GM20000 (cell line): ENCODE measurements at regions not wholly inside any gene's neighbourhood (a gene's known extent, or its start where the extent isn't known, plus 50 kb on each side); places are given as distances from the start of the nearest gene placed in this dataset.

Experiments used
- DNase-seq: peaks from one replicate; pipeline ENCODE4 v3.0.0; 2012; ENCODE audit warnings: low spot score
- TF ChIP-seq, protein P1 (sequence below): IDR thresholded peaks from 2 replicates; pipeline ENCODE4 v1.5.1; 2012; ENCODE audit warnings: mild to moderate bottlenecking, control low read depth; ENCODE audit errors: extremely low read depth, missing control alignments

DNA sequence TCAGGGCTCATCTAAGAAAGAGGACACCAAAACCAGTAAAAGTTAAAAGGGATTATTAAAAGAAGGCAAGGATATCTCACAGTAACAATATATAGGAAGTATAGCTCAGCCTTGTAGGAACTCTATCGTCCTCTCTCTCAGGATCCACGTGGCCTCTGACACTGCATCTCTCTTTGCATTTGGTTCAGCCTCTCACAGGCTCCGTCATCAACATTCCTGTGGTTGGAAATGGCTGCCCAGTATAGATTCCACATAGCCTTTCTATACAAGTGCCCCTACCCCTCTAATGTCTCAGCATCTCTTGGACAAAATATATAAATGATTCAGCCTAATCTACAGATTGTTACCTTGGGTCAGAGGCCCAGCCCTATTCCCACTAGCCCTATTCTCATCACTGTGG, 101.3 kb upstream of the DBX1 start:
- DNase-seq, result no peak
- TF ChIP-seq, protein P1, sequence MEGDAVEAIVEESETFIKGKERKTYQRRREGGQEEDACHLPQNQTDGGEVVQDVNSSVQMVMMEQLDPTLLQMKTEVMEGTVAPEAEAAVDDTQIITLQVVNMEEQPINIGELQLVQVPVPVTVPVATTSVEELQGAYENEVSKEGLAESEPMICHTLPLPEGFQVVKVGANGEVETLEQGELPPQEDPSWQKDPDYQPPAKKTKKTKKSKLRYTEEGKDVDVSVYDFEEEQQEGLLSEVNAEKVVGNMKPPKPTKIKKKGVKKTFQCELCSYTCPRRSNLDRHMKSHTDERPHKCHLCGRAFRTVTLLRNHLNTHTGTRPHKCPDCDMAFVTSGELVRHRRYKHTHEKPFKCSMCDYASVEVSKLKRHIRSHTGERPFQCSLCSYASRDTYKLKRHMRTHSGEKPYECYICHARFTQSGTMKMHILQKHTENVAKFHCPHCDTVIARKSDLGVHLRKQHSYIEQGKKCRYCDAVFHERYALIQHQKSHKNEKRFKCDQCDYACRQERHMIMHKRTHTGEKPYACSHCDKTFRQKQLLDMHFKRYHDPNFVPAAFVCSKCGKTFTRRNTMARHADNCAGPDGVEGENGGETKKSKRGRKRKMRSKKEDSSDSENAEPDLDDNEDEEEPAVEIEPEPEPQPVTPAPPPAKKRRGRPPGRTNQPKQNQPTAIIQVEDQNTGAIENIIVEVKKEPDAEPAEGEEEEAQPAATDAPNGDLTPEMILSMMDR, result no peak

DNA sequence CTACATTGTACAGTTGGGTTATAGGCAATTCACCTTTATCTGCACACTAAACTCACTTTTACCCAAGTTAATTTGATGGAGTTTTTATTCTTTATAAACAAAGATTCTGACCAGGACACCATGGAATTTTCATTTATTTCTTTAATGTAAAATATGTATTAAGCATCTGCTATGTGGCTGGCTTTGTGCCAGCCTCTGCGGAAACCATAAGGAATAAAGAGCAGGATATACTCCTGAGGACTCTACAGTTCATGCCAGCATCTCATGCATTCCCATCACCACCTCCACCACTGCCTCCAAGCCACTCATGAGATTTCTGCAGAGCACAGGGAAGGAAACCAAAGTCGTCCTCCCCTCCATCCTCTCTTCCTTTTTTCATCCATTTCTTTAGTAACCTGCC, 100.0 kb upstream of the DBX1 start:
- no peak for DNase-seq
- TF ChIP-seq, protein P1, result no peak

DNA sequence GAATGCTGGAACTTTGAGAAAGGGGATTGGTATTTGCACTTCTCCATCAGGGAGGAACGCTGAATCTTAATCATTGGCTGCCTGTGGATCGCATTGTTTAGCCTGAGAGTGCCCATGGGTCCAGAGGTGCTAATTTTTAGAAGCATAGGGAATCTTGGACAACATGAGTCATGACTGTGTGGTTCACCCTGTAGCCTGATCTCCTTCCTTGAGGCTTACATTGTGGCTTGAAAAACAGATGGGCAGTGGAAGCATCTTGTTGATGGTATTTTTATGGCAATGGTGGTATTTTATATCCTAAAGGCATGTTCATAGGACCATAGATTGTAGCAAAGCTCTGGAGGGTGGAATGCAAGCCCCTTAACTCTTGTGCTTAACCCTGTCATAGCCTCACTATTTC, 99.2 kb upstream of the DBX1 start:
- TF ChIP-seq, protein P1, result no peak
- DNase-seq, result no peak

DNA sequence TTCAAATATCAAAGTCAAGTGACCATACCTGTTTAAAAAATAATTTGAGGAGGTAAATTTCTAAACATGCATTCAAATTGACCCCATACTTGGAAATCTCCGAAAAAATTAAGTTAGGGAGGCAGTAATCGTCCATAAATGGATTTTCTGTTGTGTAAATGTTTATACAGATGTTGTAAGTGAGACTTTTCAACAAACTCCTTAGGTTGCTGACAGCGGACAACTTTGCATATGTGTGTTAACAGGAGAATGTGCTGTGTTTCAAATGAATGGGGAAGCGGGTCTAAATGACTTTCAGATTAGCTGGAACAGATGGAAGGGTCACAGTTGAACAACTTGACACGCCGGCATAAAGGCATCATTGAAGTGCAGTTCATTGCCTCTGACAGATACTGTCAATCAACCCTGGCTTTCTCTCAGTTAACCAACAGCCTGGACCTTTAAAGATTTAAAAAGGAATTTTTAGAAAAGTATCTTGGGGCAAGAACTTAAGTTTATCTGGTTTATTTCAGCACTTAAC, 98.2 kb upstream of the DBX1 start:
- TF ChIP-seq, protein P1, result no peak
- DNase-seq, result no peak

DNA sequence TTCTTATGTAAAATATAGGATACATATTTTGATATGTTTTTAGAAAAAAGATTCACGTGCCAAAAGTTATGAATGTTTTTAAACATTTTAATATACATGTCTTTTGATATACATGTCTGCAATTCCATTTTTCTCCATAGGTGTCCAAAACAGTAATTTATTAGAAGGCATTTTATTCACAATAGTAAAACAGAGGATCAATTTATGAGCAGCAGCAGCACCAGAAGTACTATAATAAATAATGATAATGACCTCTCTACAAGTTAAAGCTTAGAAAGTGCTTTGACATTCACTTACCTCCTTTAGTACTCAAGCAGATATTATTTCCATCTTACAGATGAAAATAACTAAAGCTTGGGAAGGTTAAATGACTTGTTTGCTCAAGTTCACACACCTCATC, 96.7 kb upstream of the DBX1 start:
- TF ChIP-seq, protein P1, result no peak
- DNase-seq, result no peak

DNA sequence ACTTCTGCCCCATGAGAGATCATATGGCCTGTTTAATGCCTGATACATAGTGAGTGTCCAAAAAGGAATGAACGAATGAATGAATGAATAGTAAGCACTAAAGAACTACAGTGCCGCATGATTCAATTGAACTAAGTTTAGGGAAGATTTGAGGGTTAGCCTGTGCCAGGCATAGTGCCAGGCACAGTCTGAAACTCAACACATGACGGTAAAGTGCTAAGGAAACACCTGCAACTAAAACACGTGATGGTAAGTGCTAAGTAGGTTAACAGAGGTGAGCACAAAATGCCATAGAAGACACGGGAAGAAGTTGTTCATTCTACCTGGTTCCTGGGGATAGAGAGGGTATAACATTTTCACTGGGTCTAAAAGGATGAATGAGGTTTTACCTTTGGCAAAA, 93.5 kb upstream of the DBX1 start:
- no peak for DNase-seq
- TF ChIP-seq, protein P1, result no peak

DNA sequence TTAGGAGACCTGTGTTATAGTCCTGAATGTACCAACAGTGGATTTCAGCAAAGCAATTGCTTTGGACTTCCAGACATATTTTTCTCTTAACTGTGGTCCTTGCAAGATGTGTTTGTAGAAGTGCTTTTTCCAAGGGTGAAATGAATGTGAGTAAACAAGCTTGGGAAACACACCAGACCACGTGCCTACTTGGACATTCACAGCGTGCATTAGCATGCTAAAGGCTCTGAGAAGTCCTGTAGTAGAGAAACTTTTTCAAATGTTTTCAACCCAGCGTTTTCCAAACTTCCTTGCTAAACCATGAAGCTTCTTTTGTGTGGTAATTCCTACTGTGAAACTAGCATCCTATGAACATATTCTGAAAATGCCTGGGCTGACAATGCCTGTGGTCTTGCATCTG, 91.2 kb upstream of the DBX1 start:
- TF ChIP-seq, protein P1, result no peak
- DNase-seq, result no peak
